ENCODE measurements at regions not wholly inside any gene's neighbourhood (a gene's known extent, or its start where the extent isn't known, plus 50 kb on each side); places are given as distances from the start of the nearest gene placed in this dataset.

DNA sequence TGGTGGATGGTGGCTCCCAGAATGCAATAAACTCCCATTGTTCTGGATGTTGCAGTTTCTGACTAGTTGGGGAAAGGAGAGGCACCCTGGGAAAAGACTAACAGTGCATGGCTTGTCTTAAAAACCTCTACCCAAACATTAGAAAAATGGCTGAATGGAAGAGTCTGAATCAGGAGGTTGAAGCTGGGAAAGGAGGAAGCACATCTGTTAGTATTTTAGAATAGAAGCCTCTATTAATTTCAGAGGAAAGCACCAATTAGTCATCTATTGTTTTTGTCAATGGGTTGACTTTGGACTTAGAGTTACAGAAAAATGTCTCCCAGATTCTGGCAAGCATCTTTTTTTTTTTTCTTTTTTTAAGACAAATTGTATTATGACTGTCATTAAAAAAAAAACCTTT, 56.1 kb upstream of the ELMO1 start:
- Histone ChIP-seq H3K4me2 (ENCODE audit: low read depth, low read length, poor library complexity, severe bottlenecking) (no peak overlapping the region), H3K9me3 (ENCODE audit: low read length) (no peaks in the 10 kb centered on the region), H3K4me3 (ENCODE audit: low read length) (no peak overlapping the region), H3K36me3 (ENCODE audit: insufficient read depth, low read length) (no peaks in the 10 kb centered on the region), H3K27me3 (ENCODE audit: low read length) (no peaks in the 10 kb centered on the region), H3K4me1 (ENCODE audit: low read length) (peaks cover 10% of the 10 kb centered on the region), H2AFZ (ENCODE audit: low read length) (no peak overlapping the region), H3K9ac (ENCODE audit: low read length) (no peak overlapping the region), H3K9me2 (replicated peaks; ENCODE audit: insufficient read depth, low read length) (no peaks in the 10 kb centered on the region), H4K20me1 (ENCODE audit: insufficient read depth, low read depth, low read length) (no peaks in the 10 kb centered on the region), H3K27ac (ENCODE audit: low read length) (no peak overlapping the region), H3K79me2 (ENCODE audit: low read length) (no peaks in the 10 kb centered on the region)
- DNase-seq: no peak

DNA sequence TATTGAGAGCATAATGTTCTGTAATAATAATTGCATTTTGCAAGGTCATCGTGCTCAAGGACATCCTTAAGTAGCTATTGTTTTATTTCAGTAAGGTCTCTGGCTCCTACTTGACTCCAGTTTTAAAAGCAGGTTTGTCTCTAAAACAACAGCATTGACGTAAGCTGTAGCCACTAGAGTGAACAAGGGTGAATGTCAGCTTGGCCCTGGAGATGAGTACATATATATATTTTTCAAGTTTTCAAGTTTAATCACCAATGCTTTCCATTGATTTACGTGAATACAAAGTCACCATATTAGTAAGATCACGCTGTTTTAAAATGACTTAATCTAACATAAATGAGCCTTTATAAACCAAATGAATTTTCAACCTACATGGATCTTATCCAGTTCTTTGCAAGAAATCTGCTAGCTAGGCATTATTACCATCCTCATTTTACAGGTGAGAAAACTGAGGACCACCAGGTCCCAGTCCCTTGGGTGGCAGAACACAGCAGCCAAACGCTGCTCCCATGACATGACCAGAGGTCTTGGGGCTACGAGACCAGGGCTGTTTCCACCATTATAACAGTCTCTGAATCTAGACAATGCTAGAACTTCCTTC, 57.2 kb upstream of the ELMO1 start:
- no peaks in the 10 kb centered on the region for H4K20me1 ChIP-seq (ENCODE audit: insufficient read depth, low read depth, low read length)
- H3K4me1 ChIP-seq (ENCODE audit: low read length): peaks cover 10% of the 10 kb centered on the region
- H3K36me3 ChIP-seq (ENCODE audit: insufficient read depth, low read length): no peaks in the 10 kb centered on the region
- no peak overlapping the region for H3K27ac ChIP-seq (ENCODE audit: low read length)
- H3K9me3 ChIP-seq (ENCODE audit: low read length): no peaks in the 10 kb centered on the region
- no peaks in the 10 kb centered on the region for H3K27me3 ChIP-seq (ENCODE audit: low read length)
- no peak for DNase-seq
- no peaks in the 10 kb centered on the region for H3K79me2 ChIP-seq (ENCODE audit: low read length)
- no peak overlapping the region for H2AFZ ChIP-seq (ENCODE audit: low read length)
- no peak overlapping the region for H3K4me3 ChIP-seq (ENCODE audit: low read length)
- H3K4me2 ChIP-seq (ENCODE audit: low read depth, low read length, poor library complexity, severe bottlenecking): no peak overlapping the region
- no peaks in the 10 kb centered on the region for H3K9me2 ChIP-seq (replicated peaks; ENCODE audit: insufficient read depth, low read length)
- no peak overlapping the region for H3K9ac ChIP-seq (ENCODE audit: low read length)

DNA sequence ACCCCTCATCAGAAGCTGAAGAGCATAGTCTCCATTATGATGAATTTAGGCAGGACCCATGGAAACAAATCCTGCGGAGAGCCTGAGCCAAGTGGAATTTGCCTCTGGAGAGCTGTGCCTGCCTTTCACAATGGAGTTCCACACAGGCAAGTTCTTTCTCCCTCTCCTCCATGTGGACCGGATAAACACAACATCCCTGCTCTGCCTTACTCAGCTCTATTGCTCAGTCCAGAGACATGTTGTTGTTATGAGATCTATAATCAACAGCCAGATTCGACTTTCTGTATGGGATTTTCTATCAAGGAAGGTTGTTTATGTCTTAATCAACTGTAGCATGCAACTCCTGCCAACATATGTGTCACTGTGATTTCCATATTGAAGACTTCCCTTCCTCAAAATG, 59.5 kb upstream of the ELMO1 start:
- H3K4me2 ChIP-seq (ENCODE audit: low read depth, low read length, poor library complexity, severe bottlenecking): no peak overlapping the region
- no peaks in the 10 kb centered on the region for H3K79me2 ChIP-seq (ENCODE audit: low read length)
- peaks cover 10% of the 10 kb centered on the region for H3K4me1 ChIP-seq (ENCODE audit: low read length)
- no peaks in the 10 kb centered on the region for H3K9me2 ChIP-seq (replicated peaks; ENCODE audit: insufficient read depth, low read length)
- H3K9ac ChIP-seq (ENCODE audit: low read length): no peak overlapping the region
- no peak overlapping the region for H3K4me3 ChIP-seq (ENCODE audit: low read length)
- H2AFZ ChIP-seq (ENCODE audit: low read length): no peak overlapping the region
- H3K9me3 ChIP-seq (ENCODE audit: low read length): no peaks in the 10 kb centered on the region
- DNase-seq: no peak
- no peaks in the 10 kb centered on the region for H4K20me1 ChIP-seq (ENCODE audit: insufficient read depth, low read depth, low read length)
- no peak overlapping the region for H3K27ac ChIP-seq (ENCODE audit: low read length)
- no peaks in the 10 kb centered on the region for H3K36me3 ChIP-seq (ENCODE audit: insufficient read depth, low read length)
- no peaks in the 10 kb centered on the region for H3K27me3 ChIP-seq (ENCODE audit: low read length)

DNA sequence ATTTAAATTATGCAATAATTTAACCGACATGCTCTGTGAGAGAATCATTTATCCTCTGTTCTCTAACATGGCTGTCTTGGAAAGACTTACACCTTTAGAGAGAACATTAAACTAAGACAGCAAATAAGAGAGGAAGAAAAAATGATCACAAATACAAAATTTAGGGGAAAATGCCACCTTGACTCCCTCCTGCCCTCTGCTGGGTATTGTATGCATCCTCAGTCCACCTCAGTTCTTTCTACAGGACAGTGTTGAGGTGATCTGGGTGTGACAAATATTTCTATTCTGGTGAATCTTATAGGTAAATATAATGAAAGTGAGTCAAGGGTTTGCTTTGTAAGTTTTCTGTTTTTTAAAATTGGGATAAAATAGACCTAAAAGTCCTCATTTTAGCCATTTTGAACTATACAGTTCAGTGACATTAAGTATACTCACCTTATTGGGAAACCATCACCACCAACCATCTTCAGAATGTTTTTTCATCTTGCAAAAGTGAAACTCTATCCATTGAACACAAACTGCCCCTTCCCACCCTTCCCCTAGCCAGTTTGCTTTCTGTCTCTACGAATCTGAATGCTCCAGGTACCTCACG, 61.5 kb upstream of the ELMO1 start:
- no peak overlapping the region for H2AFZ ChIP-seq (ENCODE audit: low read length)
- H3K36me3 ChIP-seq (ENCODE audit: insufficient read depth, low read length): no peaks in the 10 kb centered on the region
- H3K4me3 ChIP-seq (ENCODE audit: low read length): no peak overlapping the region
- H3K27ac ChIP-seq (ENCODE audit: low read length): no peak overlapping the region
- no peaks in the 10 kb centered on the region for H3K9me2 ChIP-seq (replicated peaks; ENCODE audit: insufficient read depth, low read length)
- no peaks in the 10 kb centered on the region for H4K20me1 ChIP-seq (ENCODE audit: insufficient read depth, low read depth, low read length)
- no peaks in the 10 kb centered on the region for H3K79me2 ChIP-seq (ENCODE audit: low read length)
- peaks cover 10% of the 10 kb centered on the region for H3K4me1 ChIP-seq (ENCODE audit: low read length)
- H3K27me3 ChIP-seq (ENCODE audit: low read length): no peaks in the 10 kb centered on the region
- H3K4me2 ChIP-seq (ENCODE audit: low read depth, low read length, poor library complexity, severe bottlenecking): no peak overlapping the region
- no peak overlapping the region for H3K9ac ChIP-seq (ENCODE audit: low read length)
- no peaks in the 10 kb centered on the region for H3K9me3 ChIP-seq (ENCODE audit: low read length)
- DNase-seq: peak; percentile 64

DNA sequence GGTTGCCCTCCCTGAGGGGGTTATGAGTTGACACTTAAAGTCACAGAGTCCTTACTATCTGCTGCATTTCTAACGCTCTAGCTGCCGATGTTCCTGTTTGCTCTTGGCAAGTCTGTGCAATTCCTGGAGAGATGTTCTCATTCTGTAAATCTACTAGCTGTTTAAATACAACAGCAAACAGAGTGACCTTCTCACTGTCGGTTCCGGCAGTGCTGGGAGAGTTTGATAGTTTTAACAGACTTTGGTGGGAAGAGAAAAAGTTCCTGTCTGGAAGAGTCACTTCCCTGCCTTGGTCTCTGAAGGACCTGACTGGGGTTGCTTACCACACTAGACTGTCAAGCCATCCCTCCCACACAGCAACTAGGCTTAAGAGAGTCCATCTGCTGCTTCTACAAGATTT, 63.3 kb upstream of the ELMO1 start:
- H3K79me2 ChIP-seq (ENCODE audit: low read length): no peaks in the 10 kb centered on the region
- H3K27ac ChIP-seq (ENCODE audit: low read length): no peak overlapping the region
- no peaks in the 10 kb centered on the region for H3K9me2 ChIP-seq (replicated peaks; ENCODE audit: insufficient read depth, low read length)
- no peaks in the 10 kb centered on the region for H3K36me3 ChIP-seq (ENCODE audit: insufficient read depth, low read length)
- DNase-seq: no peak
- no peaks in the 10 kb centered on the region for H4K20me1 ChIP-seq (ENCODE audit: insufficient read depth, low read depth, low read length)
- no peak overlapping the region for H3K9ac ChIP-seq (ENCODE audit: low read length)
- H3K4me3 ChIP-seq (ENCODE audit: low read length): no peak overlapping the region
- no peaks in the 10 kb centered on the region for H3K27me3 ChIP-seq (ENCODE audit: low read length)
- no peak overlapping the region for H2AFZ ChIP-seq (ENCODE audit: low read length)
- H3K4me1 ChIP-seq (ENCODE audit: low read length): peaks cover 6% of the 10 kb centered on the region
- H3K4me2 ChIP-seq (ENCODE audit: low read depth, low read length, poor library complexity, severe bottlenecking): no peak overlapping the region
- H3K9me3 ChIP-seq (ENCODE audit: low read length): no peaks in the 10 kb centered on the region

DNA sequence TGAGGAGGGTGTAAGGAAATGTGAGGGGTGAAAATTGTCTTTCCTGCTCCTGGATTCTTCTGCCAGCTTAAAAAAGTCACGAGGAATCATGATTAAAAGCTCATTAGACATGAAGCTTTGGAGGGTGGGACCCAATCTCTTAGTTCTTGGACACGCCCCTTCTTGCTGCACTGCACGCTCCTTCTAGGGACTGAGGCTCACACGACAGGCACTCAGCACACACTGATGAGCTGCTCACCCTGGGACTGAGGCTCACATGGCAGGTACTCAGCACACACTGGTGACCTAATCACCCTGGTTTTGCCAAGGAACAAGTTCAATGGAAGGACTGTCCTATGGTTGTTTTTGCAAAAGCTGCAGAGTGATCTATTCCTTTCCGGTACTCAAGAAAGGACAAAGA, 65.8 kb upstream of the ELMO1 start:
- Histone ChIP-seq H3K79me2 (ENCODE audit: low read length) (no peaks in the 10 kb centered on the region), H3K27me3 (ENCODE audit: low read length) (no peaks in the 10 kb centered on the region), H4K20me1 (ENCODE audit: insufficient read depth, low read depth, low read length) (no peaks in the 10 kb centered on the region), H3K4me2 (ENCODE audit: low read depth, low read length, poor library complexity, severe bottlenecking) (no peak overlapping the region), H3K9me3 (ENCODE audit: low read length) (no peaks in the 10 kb centered on the region), H3K4me1 (ENCODE audit: low read length) (no peaks in the 10 kb centered on the region), H3K9me2 (replicated peaks; ENCODE audit: insufficient read depth, low read length) (no peaks in the 10 kb centered on the region), H3K27ac (ENCODE audit: low read length) (no peak overlapping the region), H2AFZ (ENCODE audit: low read length) (no peak overlapping the region), H3K4me3 (ENCODE audit: low read length) (no peak overlapping the region), H3K36me3 (ENCODE audit: insufficient read depth, low read length) (no peaks in the 10 kb centered on the region), H3K9ac (ENCODE audit: low read length) (no peak overlapping the region)
- no peak for DNase-seq

DNA sequence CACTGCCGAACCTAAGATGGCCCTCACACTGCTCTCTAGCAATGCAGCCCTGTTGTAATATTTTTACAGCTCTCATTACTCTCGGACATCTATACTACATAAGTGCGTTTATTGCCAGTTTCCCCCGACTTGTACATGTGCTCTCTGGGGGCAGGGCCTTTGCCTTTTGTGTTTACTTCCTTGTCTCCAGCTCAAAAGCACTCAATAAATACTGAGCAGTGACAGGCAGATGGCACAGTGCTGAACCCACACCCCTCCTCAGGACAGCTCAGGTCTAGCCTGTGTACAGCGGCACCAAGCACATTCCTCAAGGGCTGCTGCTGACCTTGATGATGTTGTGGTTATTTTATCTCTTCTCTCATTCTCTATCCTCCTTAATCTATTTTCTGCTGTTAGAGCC, 68.0 kb upstream of the ELMO1 start:
- Histone ChIP-seq H3K79me2 (ENCODE audit: low read length) (no peaks in the 10 kb centered on the region), H2AFZ (ENCODE audit: low read length) (no peak overlapping the region), H3K4me1 (ENCODE audit: low read length) (no peaks in the 10 kb centered on the region), H3K36me3 (ENCODE audit: insufficient read depth, low read length) (no peaks in the 10 kb centered on the region), H3K9me2 (replicated peaks; ENCODE audit: insufficient read depth, low read length) (no peaks in the 10 kb centered on the region), H3K9me3 (ENCODE audit: low read length) (no peaks in the 10 kb centered on the region), H3K4me2 (ENCODE audit: low read depth, low read length, poor library complexity, severe bottlenecking) (no peak overlapping the region), H3K4me3 (ENCODE audit: low read length) (no peak overlapping the region), H3K27ac (ENCODE audit: low read length) (no peak overlapping the region), H3K9ac (ENCODE audit: low read length) (no peak overlapping the region), H4K20me1 (ENCODE audit: insufficient read depth, low read depth, low read length) (no peaks in the 10 kb centered on the region), H3K27me3 (ENCODE audit: low read length) (no peaks in the 10 kb centered on the region)
- DNase-seq: no peak

DNA sequence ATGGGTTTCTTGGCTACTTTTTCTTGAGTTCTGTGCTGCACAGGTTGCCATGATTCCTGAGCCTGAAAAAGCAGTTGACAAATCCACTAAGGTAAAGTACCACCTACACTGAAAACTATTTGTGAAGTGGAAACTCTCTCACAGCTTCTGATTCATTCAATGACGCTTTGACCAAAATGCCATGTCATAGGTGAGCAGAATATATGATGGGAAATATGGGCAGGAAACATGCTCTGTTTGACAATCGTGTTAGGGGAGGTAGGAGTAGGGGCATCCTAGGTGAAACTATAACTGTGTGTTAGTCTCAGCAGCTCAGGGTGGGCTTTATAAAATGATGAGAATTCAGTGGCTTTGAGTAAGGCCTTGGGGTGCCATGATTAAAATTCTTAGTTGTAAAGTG, 69.6 kb upstream of the ELMO1 start:
- no peaks in the 10 kb centered on the region for H3K79me2 ChIP-seq (ENCODE audit: low read length)
- no peaks in the 10 kb centered on the region for H4K20me1 ChIP-seq (ENCODE audit: insufficient read depth, low read depth, low read length)
- H3K36me3 ChIP-seq (ENCODE audit: insufficient read depth, low read length): no peaks in the 10 kb centered on the region
- no peak overlapping the region for H3K4me2 ChIP-seq (ENCODE audit: low read depth, low read length, poor library complexity, severe bottlenecking)
- H3K9me2 ChIP-seq (replicated peaks; ENCODE audit: insufficient read depth, low read length): no peaks in the 10 kb centered on the region
- no peaks in the 10 kb centered on the region for H3K9me3 ChIP-seq (ENCODE audit: low read length)
- no peak overlapping the region for H3K4me3 ChIP-seq (ENCODE audit: low read length)
- no peak overlapping the region for H2AFZ ChIP-seq (ENCODE audit: low read length)
- no peak for DNase-seq
- no peak overlapping the region for H3K27ac ChIP-seq (ENCODE audit: low read length)
- no peaks in the 10 kb centered on the region for H3K4me1 ChIP-seq (ENCODE audit: low read length)
- no peak overlapping the region for H3K9ac ChIP-seq (ENCODE audit: low read length)
- H3K27me3 ChIP-seq (ENCODE audit: low read length): no peaks in the 10 kb centered on the region
